ENCODE measurements at regions not wholly inside any gene's neighbourhood (a gene's known extent, or its start where the extent isn't known, plus 50 kb on each side); places are given as distances from the start of the nearest gene placed in this dataset.
A peak's percentile ranks its signal among the peaks of the same experiment; 100 is the strongest.
"Not testable (repeated sequence)": the region's sequence is repeated elsewhere in the genome, so short reads cannot be mapped to it uniquely, and the experiment has no call there.

- Histone ChIP-seq H2BK12ac (ENCODE audit: low read length) (no peak overlapping the region), H3K4ac (ENCODE audit: low read length) (no peak overlapping the region), H3K9ac (ENCODE audit: low read depth, low read length, poor library complexity) (no peak overlapping the region)
These were observed 236.2 kb upstream of the MAGEB16 start for GRCh38 chrX:35561985-35562384.

GRCh38 chrX:35562395-35562794 lies 235.7 kb upstream of the MAGEB16 start:
- H2AK5ac ChIP-seq (ENCODE audit: low read depth, low read length) = no peak overlapping the region
- H3K4me3 ChIP-seq (ENCODE audit: low read length in 2 of 2) = no peak overlapping the region
- H3K23ac ChIP-seq (ENCODE audit: low read depth, low read length, poor library complexity) = no peak overlapping the region
- no peak overlapping the region for H3K14ac ChIP-seq (ENCODE audit: low read length)
- no peak overlapping the region for H3K4me2 ChIP-seq (ENCODE audit: insufficient read depth, low read length, poor library complexity, severe bottlenecking)
- H3K4me1 ChIP-seq (ENCODE audit: control insufficient read depth in 2 of 2, insufficient read depth in 1 of 2, low read depth in 1 of 2, low read length in 2 of 2) = peaks cover 0 to 3% of the 10 kb centered on the region in 2 donors
- no peaks in the 10 kb centered on the region for H3K79me1 ChIP-seq (ENCODE audit: low read depth, low read length)
- no peak overlapping the region for H4K91ac ChIP-seq (ENCODE audit: low read depth, low read length, poor library complexity)
- no peak overlapping the region for H2BK12ac ChIP-seq (ENCODE audit: low read length)
- no peak overlapping the region for H3K18ac ChIP-seq (ENCODE audit: low read length)
- no peak overlapping the region for H2BK5ac ChIP-seq (ENCODE audit: low read length)
- H3K27ac ChIP-seq (replicated peaks; ENCODE audit: low read length) = no peak overlapping the region
- no peaks in the 10 kb centered on the region for H3K36me3 ChIP-seq (replicated peaks in 1 of 2; ENCODE audit: control insufficient read depth in 2 of 2, insufficient read depth in 2 of 2, low read length in 2 of 2)
- H2BK120ac ChIP-seq (ENCODE audit: low read depth, low read length) = no peak overlapping the region
- H2BK15ac ChIP-seq (ENCODE audit: low read length) = no peak overlapping the region
- no peaks in the 10 kb centered on the region for H3K9me3 ChIP-seq (replicated peaks in 1 of 2; ENCODE audit: control insufficient read depth in 2 of 2, insufficient read depth in 1 of 2, low read depth in 1 of 2, low read length in 2 of 2)
- no CpG with 5 or more reads among the region's 3 CpGs for WGBS, 2 donors (ENCODE audit: extremely low coverage in 2 of 2, insufficient read length in 2 of 2, insufficient replicate concordance in 1 of 2)
- no peaks in the 10 kb centered on the region for H3K27me3 ChIP-seq (ENCODE audit: control insufficient read depth in 3 of 3, insufficient read depth in 3 of 3, low read depth in 1 of 3, low read length in 3 of 3)
- H3K9ac ChIP-seq (ENCODE audit: low read depth, low read length, poor library complexity) = no peak overlapping the region
- H2AFZ ChIP-seq (ENCODE audit: low read length) = peak overlapping the region; percentile 36
- no peak overlapping the region for H4K8ac ChIP-seq (ENCODE audit: low read depth, low read length)
- H3K4ac ChIP-seq (ENCODE audit: low read length) = no peak overlapping the region
- DNase-seq (ENCODE audit: low spot score) = peak; percentile 14

More at GRCh38 chrX:35561985-35562384, 236.2 kb upstream of the MAGEB16 start:
- Histone ChIP-seq H3K27ac (replicated peaks; ENCODE audit: low read length) (no peak overlapping the region), H3K18ac (ENCODE audit: low read length) (no peak overlapping the region), H2BK15ac (ENCODE audit: low read length) (no peak overlapping the region), H3K9me3 (replicated peaks in 1 of 2; ENCODE audit: control insufficient read depth in 2 of 2, insufficient read depth in 1 of 2, low read depth in 1 of 2, low read length in 2 of 2) (no peaks in the 10 kb centered on the region), H4K91ac (ENCODE audit: low read depth, low read length, poor library complexity) (no peak overlapping the region), H3K23ac (ENCODE audit: low read depth, low read length, poor library complexity) (no peak overlapping the region), H2BK120ac (ENCODE audit: low read depth, low read length) (no peak overlapping the region), H2AFZ (ENCODE audit: low read length) (peak overlapping the region; percentile 36), H3K4me3 (ENCODE audit: low read length in 2 of 2) (no peak overlapping the region), H3K4me2 (ENCODE audit: insufficient read depth, low read length, poor library complexity, severe bottlenecking) (no peak overlapping the region), H4K8ac (ENCODE audit: low read depth, low read length) (no peak overlapping the region), H3K27me3 (ENCODE audit: control insufficient read depth in 3 of 3, insufficient read depth in 3 of 3, low read depth in 1 of 3, low read length in 3 of 3) (no peaks in the 10 kb centered on the region), H3K4me1 (ENCODE audit: control insufficient read depth in 2 of 2, insufficient read depth in 1 of 2, low read depth in 1 of 2, low read length in 2 of 2) (peaks cover 0 to 3% of the 10 kb centered on the region in 2 donors), H2AK5ac (ENCODE audit: low read depth, low read length) (no peak overlapping the region), H2BK5ac (ENCODE audit: low read length) (no peak overlapping the region), H3K79me1 (ENCODE audit: low read depth, low read length) (no peaks in the 10 kb centered on the region), H3K36me3 (replicated peaks in 1 of 2; ENCODE audit: control insufficient read depth in 2 of 2, insufficient read depth in 2 of 2, low read length in 2 of 2) (no peaks in the 10 kb centered on the region), H3K14ac (ENCODE audit: low read length) (no peak overlapping the region)
- no peak for DNase-seq (ENCODE audit: low spot score)
- WGBS, 2 donors (ENCODE audit: extremely low coverage in 2 of 2, insufficient read length in 2 of 2, insufficient replicate concordance in 1 of 2) = no CpG with 5 or more reads among the region's 1 CpG

- Histone ChIP-seq H2BK12ac (ENCODE audit: low read length) (no peak overlapping the region), H2BK5ac (ENCODE audit: low read length) (no peak overlapping the region), H4K91ac (ENCODE audit: low read depth, low read length, poor library complexity) (no peak overlapping the region), H3K27me3 (ENCODE audit: control insufficient read depth in 3 of 3, insufficient read depth in 3 of 3, low read depth in 1 of 3, low read length in 3 of 3) (no peaks in the 10 kb centered on the region), H3K4me3 (ENCODE audit: low read length in 2 of 2) (no peak overlapping the region), H3K4ac (ENCODE audit: low read length) (no peak overlapping the region), H2AFZ (ENCODE audit: low read length) (no peak overlapping the region), H3K4me2 (ENCODE audit: insufficient read depth, low read length, poor library complexity, severe bottlenecking) (no peak overlapping the region), H3K79me1 (ENCODE audit: low read depth, low read length) (no peaks in the 10 kb centered on the region), H3K36me3 (replicated peaks in 1 of 2; ENCODE audit: control insufficient read depth in 2 of 2, insufficient read depth in 2 of 2, low read length in 2 of 2) (no peaks in the 10 kb centered on the region), H3K27ac (replicated peaks; ENCODE audit: low read length) (no peak overlapping the region), H4K8ac (ENCODE audit: low read depth, low read length) (no peak overlapping the region), H2BK15ac (ENCODE audit: low read length) (no peak overlapping the region), H3K9me3 (replicated peaks in 1 of 2; ENCODE audit: control insufficient read depth in 2 of 2, insufficient read depth in 1 of 2, low read depth in 1 of 2, low read length in 2 of 2) (no peaks in the 10 kb centered on the region), H3K9ac (ENCODE audit: low read depth, low read length, poor library complexity) (no peak overlapping the region), H2BK120ac (ENCODE audit: low read depth, low read length) (no peak overlapping the region), H2AK5ac (ENCODE audit: low read depth, low read length) (no peak overlapping the region), H3K4me1 (ENCODE audit: control insufficient read depth in 2 of 2, insufficient read depth in 1 of 2, low read depth in 1 of 2, low read length in 2 of 2) (no peaks in the 10 kb centered on the region), H3K23ac (ENCODE audit: low read depth, low read length, poor library complexity) (no peak overlapping the region), H3K14ac (ENCODE audit: low read length) (no peak overlapping the region), H3K18ac (ENCODE audit: low read length) (no peak overlapping the region)
- no peak for DNase-seq (ENCODE audit: low spot score)
These were observed 207.9 kb upstream of the MAGEB16 start for GRCh38 chrX:35590210-35590609.

GRCh38 chrX:35611562-35611961 lies 186.6 kb upstream of the MAGEB16 start:
- H2AFZ ChIP-seq (ENCODE audit: low read length); H4K91ac ChIP-seq (ENCODE audit: low read depth, low read length, poor library complexity); H3K27me3 ChIP-seq (ENCODE audit: control insufficient read depth in 3 of 3, insufficient read depth in 3 of 3, low read depth in 1 of 3, low read length in 3 of 3); H2BK12ac ChIP-seq (ENCODE audit: low read length); H2BK120ac ChIP-seq (ENCODE audit: low read depth, low read length); H3K4ac ChIP-seq (ENCODE audit: low read length); H3K18ac ChIP-seq (ENCODE audit: low read length); H3K4me3 ChIP-seq (ENCODE audit: low read length in 2 of 2); H3K14ac ChIP-seq (ENCODE audit: low read length); H3K9ac ChIP-seq (ENCODE audit: low read depth, low read length, poor library complexity); H2BK5ac ChIP-seq (ENCODE audit: low read length); DNase-seq (ENCODE audit: low spot score); H3K4me1 ChIP-seq (ENCODE audit: control insufficient read depth in 2 of 2, insufficient read depth in 1 of 2, low read depth in 1 of 2, low read length in 2 of 2); H3K4me2 ChIP-seq (ENCODE audit: insufficient read depth, low read length, poor library complexity, severe bottlenecking); H3K79me1 ChIP-seq (ENCODE audit: low read depth, low read length); H3K23ac ChIP-seq (ENCODE audit: low read depth, low read length, poor library complexity); H2BK15ac ChIP-seq (ENCODE audit: low read length); H3K36me3 ChIP-seq (replicated peaks in 1 of 2; ENCODE audit: control insufficient read depth in 2 of 2, insufficient read depth in 2 of 2, low read length in 2 of 2); H3K9me3 ChIP-seq (replicated peaks in 1 of 2; ENCODE audit: control insufficient read depth in 2 of 2, insufficient read depth in 1 of 2, low read depth in 1 of 2, low read length in 2 of 2); H3K27ac ChIP-seq (replicated peaks; ENCODE audit: low read length); H2AK5ac ChIP-seq (ENCODE audit: low read depth, low read length); H4K8ac ChIP-seq (ENCODE audit: low read depth, low read length): not testable (repeated sequence)
- no CpG with 5 or more reads among the region's 6 CpGs for WGBS, 2 donors (ENCODE audit: extremely low coverage in 2 of 2, insufficient read length in 2 of 2, insufficient replicate concordance in 1 of 2)
